ENCODE measurements at regions not wholly inside any gene's neighbourhood (a gene's known extent, or its start where the extent isn't known, plus 50 kb on each side); places are given as distances from the start of the nearest gene placed in this dataset.

DNA sequence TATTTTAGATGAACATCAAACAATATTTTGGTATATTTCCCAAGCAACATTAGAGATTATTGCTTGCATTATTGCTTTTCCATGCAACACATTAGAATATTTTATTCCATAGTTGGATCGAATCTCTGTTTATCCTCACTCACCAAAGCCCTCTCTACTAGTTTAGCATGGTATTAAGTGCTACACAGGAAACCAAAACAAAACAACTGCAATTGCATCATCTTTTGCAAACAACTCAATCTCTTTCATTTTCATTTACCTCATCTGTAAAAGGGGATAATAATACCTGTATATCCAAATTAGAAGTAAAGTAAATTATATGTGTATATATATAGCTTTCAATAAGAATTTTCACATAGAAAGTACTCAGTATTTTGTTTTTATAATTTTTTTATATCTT, 147.8 kb upstream of the PCDH9 start:
- TF ChIP-seq, protein P1, sequence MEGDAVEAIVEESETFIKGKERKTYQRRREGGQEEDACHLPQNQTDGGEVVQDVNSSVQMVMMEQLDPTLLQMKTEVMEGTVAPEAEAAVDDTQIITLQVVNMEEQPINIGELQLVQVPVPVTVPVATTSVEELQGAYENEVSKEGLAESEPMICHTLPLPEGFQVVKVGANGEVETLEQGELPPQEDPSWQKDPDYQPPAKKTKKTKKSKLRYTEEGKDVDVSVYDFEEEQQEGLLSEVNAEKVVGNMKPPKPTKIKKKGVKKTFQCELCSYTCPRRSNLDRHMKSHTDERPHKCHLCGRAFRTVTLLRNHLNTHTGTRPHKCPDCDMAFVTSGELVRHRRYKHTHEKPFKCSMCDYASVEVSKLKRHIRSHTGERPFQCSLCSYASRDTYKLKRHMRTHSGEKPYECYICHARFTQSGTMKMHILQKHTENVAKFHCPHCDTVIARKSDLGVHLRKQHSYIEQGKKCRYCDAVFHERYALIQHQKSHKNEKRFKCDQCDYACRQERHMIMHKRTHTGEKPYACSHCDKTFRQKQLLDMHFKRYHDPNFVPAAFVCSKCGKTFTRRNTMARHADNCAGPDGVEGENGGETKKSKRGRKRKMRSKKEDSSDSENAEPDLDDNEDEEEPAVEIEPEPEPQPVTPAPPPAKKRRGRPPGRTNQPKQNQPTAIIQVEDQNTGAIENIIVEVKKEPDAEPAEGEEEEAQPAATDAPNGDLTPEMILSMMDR (IDR thresholded peaks at IDR 0.05; ENCODE audit: insufficient read depth, low read length, poor library complexity, severe bottlenecking), result no peak
- TF ChIP-seq EZH2phosphoT487 (conservative IDR thresholded peaks at IDR 0.05; ENCODE audit: low read length), result no peak
